ENCODE measurements at regions not wholly inside any gene's neighbourhood (a gene's known extent, or its start where the extent isn't known, plus 50 kb on each side); places are given as distances from the start of the nearest gene placed in this dataset.

GRCh38 chr18:78743078-78743477, 236.5 kb upstream of the SALL3 start:
- Histone ChIP-seq H3K9me3 (no peaks in the 10 kb centered on the region), H3K4me1 (ENCODE audit: low read depth) (no peaks in the 10 kb centered on the region), H3K4me3 (no peak overlapping the region), H3K36me3 (ENCODE audit: low read depth) (no peaks in the 10 kb centered on the region)
- ATAC-seq = no peak
- intact Hi-C loops (cut with DNase I, micrococcal nuclease) = no loop called here
- TF ChIP-seq CTCF (IDR thresholded peaks at IDR 0.05) = no peak
- DNase-seq = peak in 1 of 3 donors; percentile 27

GRCh38 chr18:78751664-78752063, 228.0 kb upstream of the SALL3 start:
- ATAC-seq = no peak
- Histone ChIP-seq H3K4me3 (no peak overlapping the region), H3K9me3 (no peaks in the 10 kb centered on the region), H3K36me3 (ENCODE audit: low read depth) (no peaks in the 10 kb centered on the region), H3K4me1 (ENCODE audit: low read depth) (no peaks in the 10 kb centered on the region)
- peak in 1 of 3 donors; percentile 34 for DNase-seq
- intact Hi-C loops (cut with DNase I, micrococcal nuclease) = no loop called here
- TF ChIP-seq CTCF (IDR thresholded peaks at IDR 0.05) = no peak

DNA sequence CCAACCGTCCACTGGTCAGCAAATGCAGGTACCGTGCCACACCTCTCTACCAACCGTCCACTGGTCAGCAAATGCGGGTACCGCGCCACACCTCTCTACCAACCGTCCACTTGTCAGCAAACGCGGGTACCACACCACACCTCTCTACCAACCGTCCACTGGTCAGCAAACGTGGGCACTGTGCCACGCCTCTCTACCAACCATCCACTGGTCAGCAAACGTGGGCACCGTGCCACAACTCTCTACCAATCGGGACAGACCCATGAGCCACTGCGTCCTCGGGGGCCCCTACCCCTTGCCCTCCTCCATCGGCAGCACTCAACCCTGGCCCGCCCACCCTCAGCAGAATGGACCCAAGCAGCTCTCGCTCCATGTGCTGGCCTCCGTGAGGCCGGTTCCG, 226.4 kb upstream of the SALL3 start:
- Histone ChIP-seq H3K9me3 (no peaks in the 10 kb centered on the region), H3K36me3 (ENCODE audit: low read depth) (no peaks in the 10 kb centered on the region)

GRCh38 chr18:78754311-78755043, 225.1 kb upstream of the SALL3 start:
- Histone ChIP-seq H3K4me3 (no peak overlapping the region), H3K9me3 (no peaks in the 10 kb centered on the region), H3K4me1 (ENCODE audit: low read depth) (no peaks in the 10 kb centered on the region), H3K36me3 (ENCODE audit: low read depth) (no peaks in the 10 kb centered on the region)
- ATAC-seq = no peak
- TF ChIP-seq CTCF (IDR thresholded peaks at IDR 0.05) = no peak
- intact Hi-C loops (cut with DNase I, micrococcal nuclease) = no loop called here
- DNase-seq = peak in 1 of 3 donors; percentile 33

More for the DNA sequence above, 226.4 kb upstream of the SALL3 start:
- ATAC-seq (no peak), DNase-seq (peak in 1 of 3 donors; percentile 30)
- Histone ChIP-seq H3K4me1 (ENCODE audit: low read depth) (no peaks in the 10 kb centered on the region), H3K4me3 (no peak overlapping the region)
- TF ChIP-seq CTCF (IDR thresholded peaks at IDR 0.05) = no peak
- intact Hi-C loops (cut with DNase I, micrococcal nuclease) = no loop called here

- Histone ChIP-seq H3K4me1 (ENCODE audit: low read depth) (no peaks in the 10 kb centered on the region), H3K9me3 (no peaks in the 10 kb centered on the region), H3K4me3 (no peak overlapping the region), H3K36me3 (ENCODE audit: low read depth) (no peaks in the 10 kb centered on the region)
- ATAC-seq = no peak
- intact Hi-C loops (cut with DNase I, micrococcal nuclease) = no loop called here
- TF ChIP-seq CTCF (IDR thresholded peaks at IDR 0.05) = no peak
- peak in 1 of 3 donors; percentile 28 for DNase-seq
These were observed 222.6 kb upstream of the SALL3 start for GRCh38 chr18:78757014-78757413.
